Thoracic aorta (tissue), 2 donors: ENCODE measurements at regions not wholly inside any gene's neighbourhood (a gene's known extent, or its start where the extent isn't known, plus 50 kb on each side); places are given as distances from the start of the nearest gene placed in this dataset.

Source experiments
- ATAC-seq: fragments of 150-250 bp; one replicate; pipeline ENCODE4 v1.8.0; 2017; ENCODE audit warnings: low read depth; ENCODE audit not compliant: insufficient number of reproducible peaks, low FRiP score
- DNase-seq: peaks from one replicate; pipeline ENCODE4 v3.0.0-alpha.2; 2020; ENCODE audit warnings: low spot score
- H3K27ac ChIP-seq, 2 donors: fragments of 200-600 bp; sonication (generic); 1 replicate in 1 of 2; 2 replicates in 1 of 2; pipeline ENCODE4 v1.5.1; 2016; ENCODE audit warnings: mild to moderate bottlenecking in 2 of 2, moderate library complexity in 2 of 2
- H3K27me3 ChIP-seq: fragments of 200-600 bp; sonication (generic); replicated peaks from 2 replicates; pipeline ENCODE4 v1.6.0; 2016; ENCODE audit warnings: mild to moderate bottlenecking; ENCODE audit not compliant: insufficient read depth
- H3K36me3 ChIP-seq: fragments of 200-600 bp; sonication (generic); one replicate; pipeline ENCODE4 v1.5.1; 2016
- H3K4me1 ChIP-seq, 2 donors: fragments of 200-600 bp; sonication (generic); 1 replicate in 1 of 2; 2 replicates in 1 of 2; pipeline versions ENCODE4 v1.5.1 to v1.6.0; 2016; ENCODE audit warnings: low read depth in 2 of 2, mild to moderate bottlenecking in 1 of 2; ENCODE audit not compliant: control insufficient read depth in 1 of 2
- H3K4me3 ChIP-seq: fragments of 200-600 bp; sonication (generic); 2 replicates; pipeline ENCODE4 v1.5.1; 2016; ENCODE audit warnings: mild to moderate bottlenecking
- H3K9me3 ChIP-seq: fragments of 200-600 bp; sonication (generic); 2 replicates; pipeline ENCODE4 v1.5.1; 2016
- TF ChIP-seq, protein P1 (sequence below): fragments of 200-600 bp; sonication (generic); IDR thresholded peaks from one replicate; pipeline ENCODE4 v1.5.1; 2019; ENCODE audit warnings: antibody characterized with exemption

DNA sequence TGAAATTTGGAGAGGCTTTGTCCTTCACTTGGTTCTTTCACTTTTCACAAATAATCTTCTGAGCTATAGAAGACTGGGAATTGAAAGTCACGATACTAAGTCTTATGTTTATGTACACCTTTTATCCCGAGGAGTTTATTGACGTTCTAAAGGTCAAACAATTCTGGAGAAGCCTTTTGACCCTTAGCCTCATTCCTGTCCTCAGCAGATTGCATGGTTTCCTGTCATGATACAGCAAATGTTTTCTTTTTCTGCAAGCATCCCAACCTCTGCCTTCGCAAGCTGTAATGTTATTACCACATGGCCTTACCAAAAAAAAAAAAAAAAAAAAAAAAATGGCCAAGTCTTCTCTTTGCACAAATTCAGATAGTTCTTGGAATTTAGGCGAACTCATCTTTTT lies 411.7 kb upstream of the FLRT2 start:
- ATAC-seq (no peak), DNase-seq (no peak)
- Histone ChIP-seq H3K4me1 (no peaks in the 10 kb centered on the region), H3K9me3 (no peaks in the 10 kb centered on the region), H3K27me3 (no peaks in the 10 kb centered on the region), H3K27ac (no peak overlapping the region), H3K4me3 (no peak overlapping the region), H3K36me3 (no peaks in the 10 kb centered on the region)
- TF ChIP-seq, protein P1, sequence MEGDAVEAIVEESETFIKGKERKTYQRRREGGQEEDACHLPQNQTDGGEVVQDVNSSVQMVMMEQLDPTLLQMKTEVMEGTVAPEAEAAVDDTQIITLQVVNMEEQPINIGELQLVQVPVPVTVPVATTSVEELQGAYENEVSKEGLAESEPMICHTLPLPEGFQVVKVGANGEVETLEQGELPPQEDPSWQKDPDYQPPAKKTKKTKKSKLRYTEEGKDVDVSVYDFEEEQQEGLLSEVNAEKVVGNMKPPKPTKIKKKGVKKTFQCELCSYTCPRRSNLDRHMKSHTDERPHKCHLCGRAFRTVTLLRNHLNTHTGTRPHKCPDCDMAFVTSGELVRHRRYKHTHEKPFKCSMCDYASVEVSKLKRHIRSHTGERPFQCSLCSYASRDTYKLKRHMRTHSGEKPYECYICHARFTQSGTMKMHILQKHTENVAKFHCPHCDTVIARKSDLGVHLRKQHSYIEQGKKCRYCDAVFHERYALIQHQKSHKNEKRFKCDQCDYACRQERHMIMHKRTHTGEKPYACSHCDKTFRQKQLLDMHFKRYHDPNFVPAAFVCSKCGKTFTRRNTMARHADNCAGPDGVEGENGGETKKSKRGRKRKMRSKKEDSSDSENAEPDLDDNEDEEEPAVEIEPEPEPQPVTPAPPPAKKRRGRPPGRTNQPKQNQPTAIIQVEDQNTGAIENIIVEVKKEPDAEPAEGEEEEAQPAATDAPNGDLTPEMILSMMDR = no peak

DNA sequence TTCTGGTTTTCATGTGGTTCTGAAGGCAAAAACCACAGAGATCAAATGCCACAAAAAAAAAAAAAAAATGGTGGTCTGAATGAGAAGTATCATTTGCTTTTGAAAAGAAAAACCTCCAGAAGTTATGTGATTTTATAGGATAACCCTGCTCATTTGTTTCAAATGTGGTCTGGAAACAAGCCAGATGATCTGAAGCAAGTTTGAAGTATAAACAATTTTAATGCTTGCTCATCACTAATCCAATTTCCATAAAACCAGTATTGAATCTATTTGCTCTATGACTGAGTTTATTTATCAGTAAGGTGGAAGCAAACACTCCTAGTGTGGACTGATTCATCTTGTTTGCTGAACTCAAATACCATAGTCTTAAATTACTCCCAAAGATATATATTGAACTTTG lies 407.3 kb upstream of the FLRT2 start:
- TF ChIP-seq, protein P1 = no peak
- Histone ChIP-seq H3K4me1 (no peaks in the 10 kb centered on the region), H3K9me3 (no peaks in the 10 kb centered on the region), H3K27me3 (no peaks in the 10 kb centered on the region), H3K36me3 (no peaks in the 10 kb centered on the region), H3K4me3 (no peak overlapping the region), H3K27ac (no peak overlapping the region)
- DNase-seq (no peak), ATAC-seq (no peak)

DNA sequence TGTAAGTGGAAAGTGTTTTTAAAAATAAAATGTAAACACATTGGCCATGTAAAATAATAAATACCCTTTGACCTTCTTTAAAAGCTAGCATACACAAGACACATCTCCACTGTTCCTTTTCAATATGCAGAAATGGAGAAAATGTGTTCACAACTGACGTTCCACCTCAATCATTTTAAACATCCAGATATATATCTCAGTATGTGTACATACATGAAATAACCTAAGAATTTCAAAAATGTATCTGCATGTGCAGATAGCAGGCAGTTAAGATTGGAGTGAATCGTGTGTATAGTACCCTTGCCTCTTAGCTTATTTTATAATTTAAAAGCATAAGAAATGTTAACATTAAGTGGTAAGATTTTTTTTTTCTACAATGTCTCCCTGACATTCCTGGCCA lies 406.2 kb upstream of the FLRT2 start:
- DNase-seq (no peak), ATAC-seq (no peak)

DNA sequence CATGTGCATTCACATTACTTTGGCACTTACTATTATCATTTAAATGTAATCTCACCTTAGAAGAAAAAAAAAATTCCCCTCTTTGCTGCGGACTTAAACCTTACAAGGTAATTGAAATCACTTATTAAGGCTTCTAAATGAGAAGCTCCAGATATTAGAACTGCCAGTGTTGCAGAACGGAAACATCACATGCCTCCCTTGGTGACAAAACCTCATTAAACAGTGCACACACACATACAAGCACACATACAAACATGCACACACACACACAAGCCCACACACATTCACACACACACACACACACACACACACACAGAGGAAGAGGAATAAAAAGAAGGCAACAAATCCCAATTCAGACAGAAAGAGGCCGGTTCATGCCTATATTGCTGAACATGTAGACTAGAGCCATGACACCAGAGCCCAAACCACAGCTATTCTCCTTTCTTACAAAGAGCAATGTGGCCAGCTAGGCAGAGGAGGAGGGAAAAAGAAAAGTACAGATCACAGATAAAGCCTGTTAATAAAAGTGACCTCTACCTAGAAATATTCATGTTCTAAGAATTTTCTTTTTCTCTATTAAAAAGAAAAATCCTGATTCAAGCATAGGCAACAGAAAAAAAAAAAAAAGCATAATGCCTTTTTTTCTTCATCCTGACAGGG lies 405.2 kb upstream of the FLRT2 start:
- no peaks in the 10 kb centered on the region for H3K4me1 ChIP-seq

More for the DNA sequence above, 406.2 kb upstream of the FLRT2 start:
- no peaks in the 10 kb centered on the region for H3K27me3 ChIP-seq
- H3K9me3 ChIP-seq = no peaks in the 10 kb centered on the region
- H3K4me1 ChIP-seq = no peaks in the 10 kb centered on the region
- no peak overlapping the region for H3K4me3 ChIP-seq
- H3K36me3 ChIP-seq = no peaks in the 10 kb centered on the region
- no peak overlapping the region for H3K27ac ChIP-seq
- TF ChIP-seq, protein P1 = no peak

DNA sequence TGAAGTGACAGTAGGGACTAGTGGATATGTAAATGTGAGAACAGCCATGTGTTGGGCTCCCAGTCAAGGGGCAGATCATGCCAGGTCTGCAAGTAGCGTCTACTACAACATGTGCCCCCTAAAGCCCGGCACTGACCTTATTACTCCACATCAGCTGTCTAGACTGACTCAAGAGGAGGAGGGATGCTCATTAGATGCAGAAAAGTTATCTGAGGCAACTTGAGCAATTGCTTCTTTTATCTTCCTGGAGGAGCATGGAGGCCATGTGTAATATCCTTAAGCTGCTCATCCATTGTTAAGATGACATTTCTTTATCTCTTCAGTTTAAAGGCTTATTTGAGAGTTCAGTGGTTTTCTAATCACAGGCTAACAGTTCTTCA lies 404.7 kb upstream of the FLRT2 start:
- no peak overlapping the region for H3K4me3 ChIP-seq
- H3K4me1 ChIP-seq = no peaks in the 10 kb centered on the region
- H3K9me3 ChIP-seq = no peaks in the 10 kb centered on the region
- H3K27me3 ChIP-seq = no peaks in the 10 kb centered on the region
- H3K27ac ChIP-seq = no peak overlapping the region
- DNase-seq (no peak), ATAC-seq (no peak)
- TF ChIP-seq, protein P1 = no peak
- no peaks in the 10 kb centered on the region for H3K36me3 ChIP-seq

More for the DNA sequence above, 405.2 kb upstream of the FLRT2 start:
- H3K27ac ChIP-seq = no peak overlapping the region
- TF ChIP-seq, protein P1 = no peak
- H3K9me3 ChIP-seq = no peaks in the 10 kb centered on the region
- DNase-seq (no peak), ATAC-seq (no peak)
- no peaks in the 10 kb centered on the region for H3K36me3 ChIP-seq
- H3K4me3 ChIP-seq = no peak overlapping the region
- H3K27me3 ChIP-seq = no peaks in the 10 kb centered on the region
